Peyer's patch (tissue), 4 donors: ENCODE measurements at regions not wholly inside any gene's neighbourhood (a gene's known extent, or its start where the extent isn't known, plus 50 kb on each side); places are given as distances from the start of the nearest gene placed in this dataset.

Experiments used
- POLR2A ChIP-seq, 2 donors: fragments of 450-650 bp; IDR thresholded peaks; one replicate each; pipeline ENCODE4 v1.5.1; 2017; ENCODE audit warnings: antibody characterized with exemption in 2 of 2, mild to moderate bottlenecking in 2 of 2, moderate library complexity in 2 of 2
- TF ChIP-seq, protein P1 (sequence below), 6 experiments: fragments of 450-650 bp in 4 of 6; fragments of 200-600 bp in 2 of 6; sonication (generic) in 1 of 6; IDR thresholded peaks; one replicate each; pipeline ENCODE4 v1.5.1; 2017 to 2019; ENCODE audit warnings: antibody characterized with exemption in 6 of 6, mild to moderate bottlenecking in 3 of 6, moderate library complexity in 1 of 6

DNA sequence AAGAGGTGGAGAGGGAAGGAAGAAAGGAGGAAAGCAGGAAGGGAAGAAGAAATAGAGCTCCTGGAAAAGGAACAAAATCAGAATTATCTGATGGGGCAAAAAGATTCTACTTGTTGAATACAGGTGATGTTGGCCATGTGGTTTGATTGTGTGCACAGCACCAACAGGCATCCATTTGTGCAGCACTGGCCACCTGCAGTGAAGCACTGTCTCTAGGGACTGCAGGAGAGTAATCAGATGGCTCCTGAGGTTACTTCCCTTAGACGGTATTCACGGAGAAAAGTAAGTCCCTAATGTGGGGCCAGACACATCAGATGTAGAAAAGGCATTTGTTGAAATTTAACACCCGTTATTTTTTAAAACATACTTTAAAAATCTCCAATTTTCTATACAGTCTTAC is 135.3 kb upstream of the VIPR2 start:
- TF ChIP-seq, protein P1, sequence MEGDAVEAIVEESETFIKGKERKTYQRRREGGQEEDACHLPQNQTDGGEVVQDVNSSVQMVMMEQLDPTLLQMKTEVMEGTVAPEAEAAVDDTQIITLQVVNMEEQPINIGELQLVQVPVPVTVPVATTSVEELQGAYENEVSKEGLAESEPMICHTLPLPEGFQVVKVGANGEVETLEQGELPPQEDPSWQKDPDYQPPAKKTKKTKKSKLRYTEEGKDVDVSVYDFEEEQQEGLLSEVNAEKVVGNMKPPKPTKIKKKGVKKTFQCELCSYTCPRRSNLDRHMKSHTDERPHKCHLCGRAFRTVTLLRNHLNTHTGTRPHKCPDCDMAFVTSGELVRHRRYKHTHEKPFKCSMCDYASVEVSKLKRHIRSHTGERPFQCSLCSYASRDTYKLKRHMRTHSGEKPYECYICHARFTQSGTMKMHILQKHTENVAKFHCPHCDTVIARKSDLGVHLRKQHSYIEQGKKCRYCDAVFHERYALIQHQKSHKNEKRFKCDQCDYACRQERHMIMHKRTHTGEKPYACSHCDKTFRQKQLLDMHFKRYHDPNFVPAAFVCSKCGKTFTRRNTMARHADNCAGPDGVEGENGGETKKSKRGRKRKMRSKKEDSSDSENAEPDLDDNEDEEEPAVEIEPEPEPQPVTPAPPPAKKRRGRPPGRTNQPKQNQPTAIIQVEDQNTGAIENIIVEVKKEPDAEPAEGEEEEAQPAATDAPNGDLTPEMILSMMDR (IDR thresholded peaks at IDR 0.05) = no peak
- TF ChIP-seq POLR2A (IDR thresholded peaks at IDR 0.05) = no peak
